ENCODE measurements at regions not wholly inside any gene's neighbourhood (a gene's known extent, or its start where the extent isn't known, plus 50 kb on each side); places are given as distances from the start of the nearest gene placed in this dataset.
"Not testable (repeated sequence)": the region's sequence is repeated elsewhere in the genome, so short reads cannot be mapped to it uniquely, and the experiment has no call there.

GRCh38 chr22:10760418-10760817 is 4767.6 kb upstream of the OR11H1 start:
- not testable (repeated sequence) for H3K27me3 ChIP-seq (ENCODE audit: control insufficient read depth, insufficient read depth, low read length, poor library complexity, severe bottlenecking); H3K27ac ChIP-seq (ENCODE audit: insufficient read depth, low read depth, low read length, poor library complexity, severe bottlenecking); H3K4me3 ChIP-seq (ENCODE audit: insufficient read depth, low read depth, low read length); H3K9me3 ChIP-seq (ENCODE audit: control insufficient read depth, low read length); H3K36me3 ChIP-seq (ENCODE audit: control insufficient read depth, insufficient read depth, low read length); H3K4me1 ChIP-seq (ENCODE audit: control insufficient read depth, insufficient read depth, low read length)
- 57 to 62% methylated on average over 5 of the region's 5 CpGs for WGBS, 2 experiments

- not testable (repeated sequence) for H3K27me3 ChIP-seq (ENCODE audit: control insufficient read depth, insufficient read depth, low read length, poor library complexity, severe bottlenecking); H3K4me1 ChIP-seq (ENCODE audit: control insufficient read depth, insufficient read depth, low read length); H3K27ac ChIP-seq (ENCODE audit: insufficient read depth, low read depth, low read length, poor library complexity, severe bottlenecking); H3K36me3 ChIP-seq (ENCODE audit: control insufficient read depth, insufficient read depth, low read length); H3K9me3 ChIP-seq (ENCODE audit: control insufficient read depth, low read length); H3K4me3 ChIP-seq (ENCODE audit: insufficient read depth, low read depth, low read length)
- 100% methylated on average over 1 of the region's 1 CpG; no CpG with 5 or more reads in 1 of the 2 experiments for WGBS, 2 experiments
These were observed 4761.7 kb upstream of the OR11H1 start for GRCh38 chr22:10766320-10766719.

- H3K4me3 ChIP-seq (ENCODE audit: insufficient read depth, low read depth, low read length); H3K36me3 ChIP-seq (ENCODE audit: control insufficient read depth, insufficient read depth, low read length); H3K27ac ChIP-seq (ENCODE audit: insufficient read depth, low read depth, low read length, poor library complexity, severe bottlenecking); H3K27me3 ChIP-seq (ENCODE audit: control insufficient read depth, insufficient read depth, low read length, poor library complexity, severe bottlenecking); H3K9me3 ChIP-seq (ENCODE audit: control insufficient read depth, low read length); H3K4me1 ChIP-seq (ENCODE audit: control insufficient read depth, insufficient read depth, low read length): not testable (repeated sequence)
- WGBS, 2 experiments = 80 to 86% methylated on average over 4 of the region's 4 CpGs
These were observed 4759.1 kb upstream of the OR11H1 start for GRCh38 chr22:10768875-10769274.

- H3K4me3 ChIP-seq (ENCODE audit: insufficient read depth, low read depth, low read length); H3K27ac ChIP-seq (ENCODE audit: insufficient read depth, low read depth, low read length, poor library complexity, severe bottlenecking); H3K4me1 ChIP-seq (ENCODE audit: control insufficient read depth, insufficient read depth, low read length); H3K36me3 ChIP-seq (ENCODE audit: control insufficient read depth, insufficient read depth, low read length); H3K27me3 ChIP-seq (ENCODE audit: control insufficient read depth, insufficient read depth, low read length, poor library complexity, severe bottlenecking): not testable (repeated sequence)
- H3K9me3 ChIP-seq (ENCODE audit: control insufficient read depth, low read length) = peaks cover 18% of the 10 kb centered on the region
These were observed 4756.2 kb upstream of the OR11H1 start for GRCh38 chr22:10771744-10772143.

GRCh38 chr22:10773341-10773740 is 4754.7 kb upstream of the OR11H1 start:
- H3K27ac ChIP-seq (ENCODE audit: insufficient read depth, low read depth, low read length, poor library complexity, severe bottlenecking); H3K36me3 ChIP-seq (ENCODE audit: control insufficient read depth, insufficient read depth, low read length); H3K27me3 ChIP-seq (ENCODE audit: control insufficient read depth, insufficient read depth, low read length, poor library complexity, severe bottlenecking); H3K4me1 ChIP-seq (ENCODE audit: control insufficient read depth, insufficient read depth, low read length); H3K4me3 ChIP-seq (ENCODE audit: insufficient read depth, low read depth, low read length): not testable (repeated sequence)
- no CpG with 5 or more reads among the region's 1 CpG for WGBS, 2 experiments
- peaks cover 25% of the 10 kb centered on the region for H3K9me3 ChIP-seq (ENCODE audit: control insufficient read depth, low read length)

- WGBS, 2 experiments = 56 to 60% methylated on average over 5 of the region's 5 CpGs
- not testable (repeated sequence) for H3K36me3 ChIP-seq (ENCODE audit: control insufficient read depth, insufficient read depth, low read length); H3K4me3 ChIP-seq (ENCODE audit: insufficient read depth, low read depth, low read length); H3K27me3 ChIP-seq (ENCODE audit: control insufficient read depth, insufficient read depth, low read length, poor library complexity, severe bottlenecking); H3K27ac ChIP-seq (ENCODE audit: insufficient read depth, low read depth, low read length, poor library complexity, severe bottlenecking); H3K4me1 ChIP-seq (ENCODE audit: control insufficient read depth, insufficient read depth, low read length)
- peaks cover 37% of the 10 kb centered on the region for H3K9me3 ChIP-seq (ENCODE audit: control insufficient read depth, low read length)
These were observed 4752.2 kb upstream of the OR11H1 start for GRCh38 chr22:10775601-10776357.

- 56 to 63% methylated on average over 6 to 7 of the region's 7 CpGs for WGBS, 2 experiments
- not testable (repeated sequence) for H3K27me3 ChIP-seq (ENCODE audit: control insufficient read depth, insufficient read depth, low read length, poor library complexity, severe bottlenecking); H3K4me1 ChIP-seq (ENCODE audit: control insufficient read depth, insufficient read depth, low read length); H3K27ac ChIP-seq (ENCODE audit: insufficient read depth, low read depth, low read length, poor library complexity, severe bottlenecking); H3K4me3 ChIP-seq (ENCODE audit: insufficient read depth, low read depth, low read length); H3K36me3 ChIP-seq (ENCODE audit: control insufficient read depth, insufficient read depth, low read length)
- H3K9me3 ChIP-seq (ENCODE audit: control insufficient read depth, low read length) = peaks cover 42% of the 10 kb centered on the region
These were observed 4751.6 kb upstream of the OR11H1 start for GRCh38 chr22:10776358-10776729.

GRCh38 chr22:10777733-10778132 is 4750.3 kb upstream of the OR11H1 start:
- H3K36me3 ChIP-seq (ENCODE audit: control insufficient read depth, insufficient read depth, low read length); H3K4me1 ChIP-seq (ENCODE audit: control insufficient read depth, insufficient read depth, low read length); H3K27ac ChIP-seq (ENCODE audit: insufficient read depth, low read depth, low read length, poor library complexity, severe bottlenecking); H3K4me3 ChIP-seq (ENCODE audit: insufficient read depth, low read depth, low read length); H3K27me3 ChIP-seq (ENCODE audit: control insufficient read depth, insufficient read depth, low read length, poor library complexity, severe bottlenecking): not testable (repeated sequence)
- H3K9me3 ChIP-seq (ENCODE audit: control insufficient read depth, low read length) = peaks cover 53% of the 10 kb centered on the region
- 74 to 77% methylated on average over 11 of the region's 11 CpGs for WGBS, 2 experiments

- H3K4me3 ChIP-seq (ENCODE audit: insufficient read depth, low read depth, low read length) = no peak overlapping the region
- no peak overlapping the region for H3K27ac ChIP-seq (ENCODE audit: insufficient read depth, low read depth, low read length, poor library complexity, severe bottlenecking)
These were observed 4749.6 kb upstream of the OR11H1 start for GRCh38 chr22:10778296-10778814.

GRCh38 chr22:10779200-10779599 is 4748.8 kb upstream of the OR11H1 start:
- not testable (repeated sequence) for H3K27me3 ChIP-seq (ENCODE audit: control insufficient read depth, insufficient read depth, low read length, poor library complexity, severe bottlenecking); H3K4me3 ChIP-seq (ENCODE audit: insufficient read depth, low read depth, low read length); H3K36me3 ChIP-seq (ENCODE audit: control insufficient read depth, insufficient read depth, low read length); H3K4me1 ChIP-seq (ENCODE audit: control insufficient read depth, insufficient read depth, low read length); H3K27ac ChIP-seq (ENCODE audit: insufficient read depth, low read depth, low read length, poor library complexity, severe bottlenecking)
- peaks cover 51% of the 10 kb centered on the region for H3K9me3 ChIP-seq (ENCODE audit: control insufficient read depth, low read length)
- WGBS, 2 experiments = 67 to 71% methylated on average over 6 of the region's 6 CpGs

More at GRCh38 chr22:10778296-10778814, 4749.6 kb upstream of the OR11H1 start:
- Histone ChIP-seq H3K36me3 (ENCODE audit: control insufficient read depth, insufficient read depth, low read length) (no peaks in the 10 kb centered on the region), H3K27me3 (ENCODE audit: control insufficient read depth, insufficient read depth, low read length, poor library complexity, severe bottlenecking) (no peaks in the 10 kb centered on the region), H3K4me1 (ENCODE audit: control insufficient read depth, insufficient read depth, low read length) (no peaks in the 10 kb centered on the region), H3K9me3 (ENCODE audit: control insufficient read depth, low read length) (peaks cover 54% of the 10 kb centered on the region)
- WGBS, 2 experiments = 59 to 61% methylated on average over 7 to 8 of the region's 8 CpGs

- H3K27ac ChIP-seq (ENCODE audit: insufficient read depth, low read depth, low read length, poor library complexity, severe bottlenecking) = no peak overlapping the region
- no peaks in the 10 kb centered on the region for H3K27me3 ChIP-seq (ENCODE audit: control insufficient read depth, insufficient read depth, low read length, poor library complexity, severe bottlenecking)
- peaks cover 49% of the 10 kb centered on the region for H3K9me3 ChIP-seq (ENCODE audit: control insufficient read depth, low read length)
- no peak overlapping the region for H3K4me3 ChIP-seq (ENCODE audit: insufficient read depth, low read depth, low read length)
- no peaks in the 10 kb centered on the region for H3K36me3 ChIP-seq (ENCODE audit: control insufficient read depth, insufficient read depth, low read length)
- WGBS, 2 experiments = 67% methylated on average over 8 of the region's 8 CpGs
- H3K4me1 ChIP-seq (ENCODE audit: control insufficient read depth, insufficient read depth, low read length) = no peaks in the 10 kb centered on the region
These were observed 4747.7 kb upstream of the OR11H1 start for GRCh38 chr22:10780281-10780680.

All from ectodermal cell (in vitro differentiated cells).